ENCODE measurements at regions not wholly inside any gene's neighbourhood (a gene's known extent, or its start where the extent isn't known, plus 50 kb on each side); places are given as distances from the start of the nearest gene placed in this dataset.

- Histone ChIP-seq H3K4me2 (replicated peaks; ENCODE audit: low read depth, low read length, poor library complexity, severe bottlenecking) (no peak overlapping the region), H3K4me3 (ENCODE audit: control extremely low read depth in 1 of 5, extremely low read depth in 1 of 5, insufficient read depth in 1 of 5, low read depth in 2 of 5, low read length in 4 of 5) (no peak overlapping the region), H3K9ac (ENCODE audit: low read length) (no peak overlapping the region), H3K36me3 (replicated peaks in 1 of 2; ENCODE audit: control extremely low read depth in 1 of 2, control insufficient read depth in 1 of 2, extremely low read depth in 1 of 2, insufficient read depth in 2 of 2, low read length in 1 of 2) (no peaks in the 10 kb centered on the region), H4K20me1 (ENCODE audit: control insufficient read depth, insufficient read depth, low read length, poor library complexity, severe bottlenecking) (no peaks in the 10 kb centered on the region), H3K79me2 (ENCODE audit: control insufficient read depth, insufficient read depth, low read length) (no peaks in the 10 kb centered on the region), H3K27me3 (replicated peaks in 1 of 4; ENCODE audit: control extremely low read depth in 1 of 4, control insufficient read depth in 3 of 4, insufficient read depth in 4 of 4, low read length in 3 of 4) (peaks cover 0 to 5% (median 0%) of the 10 kb centered on the region in 4 experiments), H3K9me3 (ENCODE audit: control extremely low read depth in 1 of 3, control insufficient read depth in 2 of 3, insufficient read depth in 1 of 3, low read length in 2 of 3) (no peaks in the 10 kb centered on the region), H3K27ac (ENCODE audit: low read length in 2 of 2) (no peak overlapping the region), H3K4me1 (ENCODE audit: control insufficient read depth in 2 of 2, insufficient read depth in 2 of 2, low read length in 2 of 2) (no peaks in the 10 kb centered on the region), H2AFZ (ENCODE audit: insufficient read depth, low read depth, low read length, poor library complexity, severe bottlenecking) (no peak overlapping the region)
- Mint-ChIP-seq H3K27me3 (peaks cover 8% of the 10 kb centered on the region), H3K4me1 (no peaks in the 10 kb centered on the region), H3K9me3 (ENCODE audit: insufficient read depth) (no peaks in the 10 kb centered on the region), H3K27ac (no peak overlapping the region), H3K4me3 (no peak overlapping the region)
- ChIA-PET POLR2A (no interaction called here), CTCF (no interaction called here)
- intact Hi-C loops (cut with micrococcal nuclease): no loop called here
- no peak for TF ChIP-seq CTCF (IDR thresholded peaks at IDR 0.05)
- no peak for TF ChIP-seq EZH2 (IDR thresholded peaks at IDR 0.05; ENCODE audit: borderline replicate concordance, insufficient read depth, low read depth, low read length, poor library complexity, severe bottlenecking)
- no peak for ATAC-seq (ENCODE audit: low read depth)
- DNase-seq: no peak
Measured at GRCh38 chr17:33369149-33369548, 76.1 kb upstream of the ASIC2 start.

- ATAC-seq (ENCODE audit: low read depth) (no peak), DNase-seq (no peak)
- 62% methylated on average over 2 of the region's 2 CpGs for WGBS (ENCODE audit: insufficient coverage)
- Mint-ChIP-seq H3K4me1 (no peaks in the 10 kb centered on the region), H3K27me3 (peaks cover 8% of the 10 kb centered on the region), H3K27ac (no peak overlapping the region), H3K4me3 (no peak overlapping the region), H3K9me3 (ENCODE audit: insufficient read depth) (no peaks in the 10 kb centered on the region)
- Histone ChIP-seq H3K4me3 (ENCODE audit: control extremely low read depth in 1 of 5, extremely low read depth in 1 of 5, insufficient read depth in 1 of 5, low read depth in 2 of 5, low read length in 4 of 5) (no peak overlapping the region), H3K9ac (ENCODE audit: low read length) (no peak overlapping the region), H3K4me1 (ENCODE audit: control insufficient read depth in 2 of 2, insufficient read depth in 2 of 2, low read length in 2 of 2) (no peaks in the 10 kb centered on the region), H3K4me2 (replicated peaks; ENCODE audit: low read depth, low read length, poor library complexity, severe bottlenecking) (no peak overlapping the region), H3K79me2 (ENCODE audit: control insufficient read depth, insufficient read depth, low read length) (no peaks in the 10 kb centered on the region), H3K36me3 (replicated peaks in 1 of 2; ENCODE audit: control extremely low read depth in 1 of 2, control insufficient read depth in 1 of 2, extremely low read depth in 1 of 2, insufficient read depth in 2 of 2, low read length in 1 of 2) (no peaks in the 10 kb centered on the region), H4K20me1 (ENCODE audit: control insufficient read depth, insufficient read depth, low read length, poor library complexity, severe bottlenecking) (no peaks in the 10 kb centered on the region), H2AFZ (ENCODE audit: insufficient read depth, low read depth, low read length, poor library complexity, severe bottlenecking) (no peak overlapping the region), H3K9me3 (ENCODE audit: control extremely low read depth in 1 of 3, control insufficient read depth in 2 of 3, insufficient read depth in 1 of 3, low read length in 2 of 3) (no peaks in the 10 kb centered on the region), H3K27ac (ENCODE audit: low read length in 2 of 2) (no peak overlapping the region), H3K27me3 (replicated peaks in 1 of 4; ENCODE audit: control extremely low read depth in 1 of 4, control insufficient read depth in 3 of 4, insufficient read depth in 4 of 4, low read length in 3 of 4) (peaks cover 0 to 5% (median 0%) of the 10 kb centered on the region in 4 experiments)
- intact Hi-C loops (cut with micrococcal nuclease): no loop called here
- TF ChIP-seq EZH2 (IDR thresholded peaks at IDR 0.05; ENCODE audit: borderline replicate concordance, insufficient read depth, low read depth, low read length, poor library complexity, severe bottlenecking) (no peak), CTCF (IDR thresholded peaks at IDR 0.05) (no peak)
- CTCF ChIA-PET: no interaction called here
- POLR2A ChIA-PET: no interaction called here
Measured at GRCh38 chr17:33369876-33370275, 76.8 kb upstream of the ASIC2 start.
